OCI-LY3 (cell line): ENCODE measurements at regions not wholly inside any gene's neighbourhood (a gene's known extent, or its start where the extent isn't known, plus 50 kb on each side); places are given as distances from the start of the nearest gene placed in this dataset.

ENCODE experiments used
- H2AFZ ChIP-seq: fragments of 200-600, 300-600 bp; shearing (Covaris generic); 2 replicates; pipeline ENCODE4 v1.6.0; 2014; ENCODE audit warnings: antibody characterized with exemption, low read depth, low read length
- H3K27ac ChIP-seq: fragments of 200-600, 300-600 bp; sonication (generic); 2 replicates; pipeline ENCODE4 v1.5.1; 2014; ENCODE audit warnings: mild to moderate bottlenecking, low read length, moderate library complexity, mixed read lengths
- H3K27me3 ChIP-seq: fragments of 200-600, 300-600 bp; sonication (generic); 2 replicates; pipeline ENCODE4 v1.6.1; 2014; ENCODE audit warnings: low read depth, low read length, mixed read lengths
- H3K36me3 ChIP-seq: fragments of 200-600, 300-600 bp; sonication (generic); replicated peaks from 2 replicates; pipeline ENCODE3; 2014; ENCODE audit warnings: low read depth, low read length, mixed read lengths
- H3K4me1 ChIP-seq: fragments of 300-600, 200-600 bp; sonication (generic); 2 replicates; pipeline ENCODE4 v1.6.1; 2014; ENCODE audit warnings: low read length, mixed read lengths
- H3K4me2 ChIP-seq: fragments of 200-600, 300-600 bp; sonication (generic); 2 replicates; pipeline ENCODE4 v1.6.1; 2014; ENCODE audit warnings: low read length, mixed read lengths
- H3K4me3 ChIP-seq: fragments of 300-600, 200-600 bp; sonication (generic); 2 replicates; pipeline ENCODE4 v1.5.1; 2014; ENCODE audit warnings: antibody characterized with exemption, mild to moderate bottlenecking, low read length, moderate library complexity
- H3K79me2 ChIP-seq: fragments of 300-600, 200-600 bp; shearing (Covaris generic); 2 replicates; pipeline ENCODE4 v1.6.1; 2014; ENCODE audit warnings: mild to moderate bottlenecking, low read length, mixed read lengths
- H3K9ac ChIP-seq: fragments of 300-600, 200-600 bp; shearing (Covaris generic); 2 replicates; pipeline ENCODE4 v1.6.0; 2014; ENCODE audit warnings: mild to moderate bottlenecking, low read length, moderate library complexity
- H3K9me3 ChIP-seq: fragments of 200-600, 300-600 bp; shearing (Covaris generic); 2 replicates; pipeline ENCODE4 v1.6.1; 2014; ENCODE audit warnings: low read length, mixed read lengths; ENCODE audit not compliant: insufficient read depth
- H4K20me1 ChIP-seq: fragments of 200-600, 300-600 bp; sonication (generic); 2 replicates; pipeline ENCODE4 v1.6.1; 2016; ENCODE audit warnings: low read length, mixed read lengths; ENCODE audit not compliant: insufficient read depth
- CTCF ChIP-seq: fragments of 200-600, 300-600 bp; sonication (generic); IDR thresholded peaks from 2 replicates; pipeline ENCODE4 v1.5.1; 2014; ENCODE audit warnings: antibody characterized with exemption, low read length, low read depth
- EZH2phosphoT487 ChIP-seq: fragments of 200-600 bp; shearing (Covaris generic); IDR thresholded peaks from 2 replicates; pipeline ENCODE4 v1.6.1; 2018; ENCODE audit warnings: antibody characterized with exemption, mixed run types, low read depth

- Histone ChIP-seq H3K27ac (no peak overlapping the region), H3K27me3 (peaks cover 8% of the 10 kb centered on the region; the same call in 1 of the 2 replicates)
Observed at GRCh38 chr9:82612942-82613341, 450.0 kb downstream of the RASEF start.

GRCh38 chr9:82613498-82613897 lies 449.4 kb downstream of the RASEF start:
- Histone ChIP-seq H3K79me2 (no peaks in the 10 kb centered on the region), H3K9me3 (no peaks in the 10 kb centered on the region), H3K9ac (no peak overlapping the region), H3K36me3 (no peaks in the 10 kb centered on the region), H3K4me1 (no peaks in the 10 kb centered on the region), H3K27me3 (peaks cover 3% of the 10 kb centered on the region; the same call in 1 of the 2 replicates), H4K20me1 (no peaks in the 10 kb centered on the region), H3K27ac (no peak overlapping the region), H3K4me3 (no peak overlapping the region), H3K4me2 (no peak overlapping the region), H2AFZ (no peak overlapping the region)
- TF ChIP-seq EZH2phosphoT487 (no peak), CTCF (no peak)

More at GRCh38 chr9:82612942-82613341, 450.0 kb downstream of the RASEF start:
- Histone ChIP-seq H3K9me3 (no peaks in the 10 kb centered on the region), H2AFZ (no peak overlapping the region), H3K79me2 (no peaks in the 10 kb centered on the region), H3K4me3 (no peak overlapping the region), H3K36me3 (no peaks in the 10 kb centered on the region), H4K20me1 (no peaks in the 10 kb centered on the region), H3K9ac (no peak overlapping the region), H3K4me1 (no peaks in the 10 kb centered on the region), H3K4me2 (no peak overlapping the region)
- TF ChIP-seq EZH2phosphoT487 (no peak), CTCF (no peak)

GRCh38 chr9:82616545-82616944 lies 446.4 kb downstream of the RASEF start:
- H3K4me3 ChIP-seq, result no peak overlapping the region
- H3K36me3 ChIP-seq, result no peaks in the 10 kb centered on the region
- TF ChIP-seq CTCF (no peak), EZH2phosphoT487 (no peak)
- no peak overlapping the region for H2AFZ ChIP-seq
- H3K4me1 ChIP-seq, result no peaks in the 10 kb centered on the region
- no peaks in the 10 kb centered on the region for H3K9me3 ChIP-seq
- H3K27me3 ChIP-seq, result no peaks in the 10 kb centered on the region
- H3K9ac ChIP-seq, result no peak overlapping the region
- H4K20me1 ChIP-seq, result no peaks in the 10 kb centered on the region
- H3K27ac ChIP-seq, result no peak overlapping the region
- H3K4me2 ChIP-seq, result no peak overlapping the region
- no peaks in the 10 kb centered on the region for H3K79me2 ChIP-seq

GRCh38 chr9:82621447-82621846 lies 441.5 kb downstream of the RASEF start:
- Histone ChIP-seq H2AFZ (no peak overlapping the region), H3K9me3 (no peaks in the 10 kb centered on the region), H3K9ac (no peak overlapping the region), H3K36me3 (no peaks in the 10 kb centered on the region), H4K20me1 (no peaks in the 10 kb centered on the region), H3K4me2 (no peak overlapping the region), H3K4me1 (no peaks in the 10 kb centered on the region), H3K79me2 (no peaks in the 10 kb centered on the region), H3K4me3 (no peak overlapping the region), H3K27ac (no peak overlapping the region), H3K27me3 (no peaks in the 10 kb centered on the region)
- TF ChIP-seq CTCF, result no peak
- TF ChIP-seq EZH2phosphoT487, result no peak
